Stimulated activated CD4-positive, alpha-beta T cell treated with anti-CD3 and anti-CD28 coated beads, Interleukin-1b, Interleukin-23, amount 100 ng/mL, for 4 hours (primary cell): ENCODE measurements at regions not wholly inside any gene's neighbourhood (a gene's known extent, or its start where the extent isn't known, plus 50 kb on each side); places are given as distances from the start of the nearest gene placed in this dataset.
"Not testable (repeated sequence)": the region's sequence is repeated elsewhere in the genome, so short reads cannot be mapped to it uniquely, and the experiment has no call there.

Experiments
- DNase-seq, 2 donors: peaks; one replicate each; pipeline ENCODE4 v3.0.0-alpha.2; 2020; ENCODE audit warnings: low read depth in 2 of 2

DNA sequence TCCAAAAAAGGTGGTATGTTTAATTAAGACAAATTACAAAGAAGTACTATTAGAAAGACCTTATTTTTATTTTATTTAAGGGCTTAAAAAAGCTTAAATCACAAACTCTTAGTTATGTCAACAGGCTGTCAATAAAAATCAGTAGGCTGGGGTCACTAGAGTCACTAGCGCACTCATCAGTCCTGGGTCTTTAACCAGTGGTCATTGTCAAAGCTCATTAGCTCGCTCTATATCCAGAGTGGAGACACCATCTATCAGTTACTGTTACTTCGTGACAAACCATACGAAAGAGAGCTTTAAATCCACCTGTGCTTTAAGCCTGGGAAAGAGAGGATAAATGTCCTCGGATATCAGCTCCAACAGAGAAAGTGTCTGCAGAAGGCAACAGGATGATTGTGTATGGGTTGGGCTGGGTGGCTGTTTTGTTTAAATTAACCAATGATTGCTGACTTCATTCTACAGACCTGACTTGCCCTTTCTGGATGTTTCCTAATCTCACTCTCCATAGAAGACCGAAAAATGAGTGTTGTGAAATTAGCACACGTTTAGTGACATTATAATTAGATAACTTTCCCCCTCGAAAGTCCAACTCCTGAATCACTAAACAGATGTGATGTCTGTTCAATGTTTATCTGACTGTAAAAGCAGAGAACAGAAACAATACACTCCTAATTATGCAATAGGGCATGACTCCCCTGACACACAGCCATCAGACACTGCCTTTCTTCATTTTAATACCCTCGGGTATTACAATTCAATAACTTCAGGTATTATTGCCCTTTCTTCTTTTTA, 123.6 kb upstream of the TNPO1 start:
- DNase-seq, result no peak

GRCh38 chr5:72692231-72692637, 124.2 kb upstream of the TNPO1 start:
- no peak for DNase-seq

DNA sequence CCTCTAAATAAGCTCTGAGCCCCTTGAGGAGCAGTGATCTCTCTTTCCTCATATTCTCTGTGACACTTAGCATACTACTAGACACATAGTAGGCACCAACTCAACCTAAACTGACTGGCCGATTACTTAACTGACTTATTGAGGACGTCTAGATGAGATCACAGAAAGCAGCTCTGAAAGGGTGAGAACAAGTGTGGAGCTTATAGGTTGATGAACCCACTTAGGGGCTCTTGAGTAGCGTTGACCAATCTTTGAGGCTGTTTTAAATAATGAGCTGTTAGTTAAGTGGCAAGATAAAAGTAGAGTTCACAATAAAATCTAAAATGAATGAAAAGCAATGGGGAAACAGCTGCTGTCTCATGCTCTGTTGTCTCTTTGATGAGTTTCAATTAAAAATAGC, 124.7 kb upstream of the TNPO1 start:
- DNase-seq, result no peak

GRCh38 chr5:72688916-72689315, 127.5 kb upstream of the TNPO1 start:
- DNase-seq, result no peak

- DNase-seq, result no peak
Measured at GRCh38 chr5:72687288-72687687, 129.2 kb upstream of the TNPO1 start.

- no peak for DNase-seq
Measured at GRCh38 chr5:72682561-72682960, 133.9 kb upstream of the TNPO1 start.

- DNase-seq, result no peak
Measured at GRCh38 chr5:72681781-72682180, 134.7 kb upstream of the TNPO1 start.

DNA sequence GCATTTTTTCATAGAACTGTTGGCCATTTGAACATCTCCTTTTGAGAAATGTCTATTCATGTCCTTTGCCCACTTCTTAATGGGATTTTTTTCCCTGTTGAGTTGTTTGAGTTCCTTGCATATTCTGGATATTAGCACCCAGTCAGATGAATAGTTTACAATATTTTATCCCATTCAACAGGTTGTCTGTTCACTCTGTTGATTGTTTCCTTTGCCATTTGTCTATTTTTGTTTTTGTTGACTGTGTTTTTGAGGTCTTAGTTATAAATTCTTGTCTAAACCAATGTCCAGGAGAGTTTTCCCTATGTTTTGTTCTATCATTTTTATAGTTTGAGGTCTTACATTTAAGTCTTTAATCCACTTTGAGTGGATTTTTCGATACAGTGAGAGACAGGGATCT, 139.0 kb upstream of the TNPO1 start:
- no peak for DNase-seq

- DNase-seq, result not testable (repeated sequence)
Measured at GRCh38 chr5:72676831-72677230, 139.6 kb upstream of the TNPO1 start.

- no peak for DNase-seq
Measured at GRCh38 chr5:72673623-72674022, 142.8 kb upstream of the TNPO1 start.

DNA sequence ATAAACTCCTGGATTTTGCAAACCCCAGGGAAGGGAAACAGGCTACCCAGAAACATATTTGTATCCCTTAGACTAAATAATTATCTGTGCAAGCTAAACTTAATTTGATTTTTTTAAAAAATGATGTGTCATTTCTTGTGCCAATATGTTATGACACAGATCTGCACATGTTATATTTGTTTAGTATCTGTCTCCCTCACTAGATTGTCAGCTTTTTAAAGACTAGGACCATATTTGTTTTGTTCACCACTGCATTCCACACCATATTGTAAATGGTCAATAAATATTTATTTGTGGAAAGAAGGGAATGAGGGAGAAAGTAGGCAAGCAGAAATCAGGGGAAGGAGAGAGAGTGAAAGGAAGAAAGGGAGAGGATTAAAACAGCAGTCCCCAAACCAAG, 143.3 kb upstream of the TNPO1 start:
- DNase-seq, result no peak

DNA sequence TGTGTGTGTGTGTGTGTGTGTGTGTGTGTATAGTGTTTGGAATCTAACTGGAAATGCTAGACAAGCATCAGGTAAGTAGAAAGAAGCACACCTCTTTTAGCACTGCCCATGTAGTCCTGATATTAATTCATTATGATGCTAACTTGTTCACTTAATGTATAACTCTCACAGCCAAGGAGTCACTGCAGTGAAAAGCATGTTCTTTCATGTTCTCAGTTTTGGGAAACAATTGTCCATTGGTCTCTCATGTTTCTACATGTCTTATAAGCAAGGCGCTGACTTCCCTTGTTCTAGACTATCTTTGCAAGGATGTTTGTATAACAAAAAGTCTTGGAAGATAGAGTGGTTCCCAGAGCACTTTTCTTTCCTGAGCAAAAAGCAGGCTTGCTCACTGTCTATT, 148.8 kb upstream of the TNPO1 start:
- DNase-seq, result no peak

DNA sequence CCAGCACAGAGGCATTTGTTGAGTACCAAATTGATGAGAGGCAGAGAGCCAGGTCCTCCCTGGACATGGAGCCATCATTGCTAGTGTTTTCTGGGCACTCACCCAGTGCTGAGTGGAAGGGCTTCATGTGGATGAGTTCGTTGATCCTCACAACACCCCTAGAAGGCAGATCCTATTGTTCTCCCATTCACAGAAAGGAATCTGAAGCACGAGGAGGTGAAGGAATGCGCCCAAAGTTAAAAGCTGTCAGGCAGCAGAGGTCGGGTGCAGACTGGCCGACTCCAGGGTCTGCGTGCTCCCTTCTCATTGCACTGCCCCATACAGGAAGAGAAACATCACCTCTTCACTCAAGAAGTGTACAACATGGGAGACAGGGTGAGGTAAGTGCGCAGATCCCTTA, 153.5 kb upstream of the TNPO1 start:
- no peak for DNase-seq

DNA sequence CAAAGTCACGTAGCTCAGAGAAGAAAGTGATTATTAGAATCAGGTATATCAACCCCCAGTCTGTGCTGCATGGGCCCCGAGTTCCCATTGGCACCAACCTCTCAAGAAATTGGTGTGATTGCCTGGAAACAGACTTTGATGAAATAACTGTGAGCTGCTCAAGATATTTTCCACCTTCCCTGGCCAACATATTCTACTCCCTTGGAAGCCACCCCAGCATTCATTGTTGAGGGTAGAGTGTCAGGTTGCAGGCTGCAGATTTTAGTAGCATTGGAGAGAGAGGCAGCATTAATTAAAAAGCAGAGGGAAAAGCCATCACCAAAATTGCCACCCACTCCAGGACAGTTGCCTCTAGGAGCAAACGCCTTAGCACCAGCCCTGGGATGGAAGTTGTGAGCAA, 154.2 kb upstream of the TNPO1 start:
- no peak for DNase-seq

DNA sequence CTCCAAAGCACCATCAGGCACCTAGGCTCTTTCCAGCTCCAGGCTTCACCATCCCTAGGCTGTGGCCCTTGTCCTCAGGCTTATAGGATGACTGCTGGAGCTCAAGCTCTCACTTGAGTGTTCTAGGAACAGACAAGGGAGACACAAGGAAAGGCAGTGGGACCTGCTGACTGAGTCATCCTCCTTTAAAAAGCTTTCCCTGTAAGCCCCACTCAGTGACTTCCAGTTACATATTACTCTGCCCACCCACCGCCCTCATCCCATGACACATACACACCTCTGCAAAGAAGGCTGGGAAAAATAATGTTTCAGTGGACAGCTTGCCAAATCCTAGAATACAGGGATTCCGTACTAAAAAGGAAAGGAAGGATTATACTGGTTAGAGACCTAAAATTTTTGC, 154.2 kb upstream of the ZNF366 start:
- DNase-seq, result no peak

DNA sequence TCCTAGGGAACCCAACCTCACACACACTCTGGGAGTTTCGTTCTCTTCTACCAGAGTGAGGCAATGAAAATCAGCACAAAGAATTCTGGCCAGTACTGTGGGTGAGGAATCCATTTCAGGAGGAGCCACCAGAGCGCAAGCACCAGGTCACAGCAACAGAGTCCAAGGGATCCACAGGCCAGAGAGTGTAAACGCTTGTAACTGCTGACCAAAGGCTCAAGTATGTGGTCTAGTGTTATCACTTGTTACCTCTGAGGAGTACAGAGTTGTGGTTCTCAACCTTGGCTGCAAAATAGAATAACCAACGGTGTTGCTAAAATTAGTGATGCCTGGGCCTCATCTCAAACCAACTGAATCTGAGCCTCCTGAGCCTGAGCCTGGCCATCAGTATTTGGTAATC, 152.5 kb upstream of the ZNF366 start:
- DNase-seq, result no peak

GRCh38 chr5:72658761-72659540, 151.7 kb upstream of the ZNF366 start:
- DNase-seq, result no peak

- DNase-seq, result no peak
Measured at GRCh38 chr5:72658161-72658560, 151.0 kb upstream of the ZNF366 start.

DNA sequence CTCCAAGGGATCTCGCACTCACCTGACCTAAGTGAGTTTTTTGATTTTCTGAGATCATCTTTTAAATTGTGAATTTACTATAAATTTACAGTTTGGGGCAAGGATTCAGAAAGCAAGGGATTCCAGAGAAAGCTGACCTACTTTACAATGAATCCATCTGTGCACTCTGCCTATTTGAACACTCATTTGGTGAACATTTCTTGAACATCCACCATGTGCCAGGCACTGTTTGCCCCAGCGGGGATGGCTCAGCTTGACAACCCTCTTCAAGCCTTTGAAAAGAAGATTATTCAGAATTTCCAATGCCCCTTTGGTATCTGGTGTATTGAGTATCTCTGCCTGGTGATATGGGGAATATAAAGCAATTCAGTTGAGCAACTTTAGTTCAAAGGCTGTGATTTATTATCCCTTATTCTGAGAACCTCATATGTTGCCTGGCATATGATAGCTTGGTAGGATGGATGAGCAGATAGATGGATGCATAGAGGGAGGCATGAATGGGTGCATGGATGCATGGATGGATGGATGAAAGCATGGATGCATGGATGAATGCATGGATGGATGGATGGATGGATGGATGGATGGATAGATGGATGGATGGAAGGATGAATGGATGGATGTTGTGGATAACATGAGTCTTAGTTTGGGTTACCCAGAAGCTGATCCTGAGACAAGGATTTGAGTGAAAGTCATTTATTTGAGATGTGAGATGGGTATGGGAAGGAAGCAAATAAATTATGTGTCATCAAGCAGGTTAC, 149.7 kb upstream of the ZNF366 start:
- no peak for DNase-seq

DNA sequence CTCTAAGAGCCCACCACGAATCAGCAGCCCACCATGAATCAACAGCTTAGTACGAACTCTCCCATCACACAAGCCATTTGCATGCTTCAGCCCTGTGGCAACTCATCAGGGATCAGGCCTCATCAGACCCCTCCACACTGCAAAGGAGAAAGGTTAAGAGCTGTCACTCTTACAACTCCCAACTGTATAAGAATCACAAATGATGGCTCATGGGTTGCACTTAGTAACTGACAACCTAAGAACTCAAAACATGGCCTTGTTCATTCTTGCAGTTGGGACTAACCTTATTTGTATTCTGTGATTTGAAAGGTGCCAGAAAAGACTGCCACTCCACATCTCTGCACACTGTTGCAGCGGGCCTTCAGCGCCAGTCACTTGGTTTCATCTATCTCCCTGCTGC, 149.1 kb upstream of the ZNF366 start:
- no peak for DNase-seq

- DNase-seq, result no peak
Measured at GRCh38 chr5:72654231-72654630, 147.0 kb upstream of the ZNF366 start.

GRCh38 chr5:72653586-72653985, 146.4 kb upstream of the ZNF366 start:
- no peak for DNase-seq

DNA sequence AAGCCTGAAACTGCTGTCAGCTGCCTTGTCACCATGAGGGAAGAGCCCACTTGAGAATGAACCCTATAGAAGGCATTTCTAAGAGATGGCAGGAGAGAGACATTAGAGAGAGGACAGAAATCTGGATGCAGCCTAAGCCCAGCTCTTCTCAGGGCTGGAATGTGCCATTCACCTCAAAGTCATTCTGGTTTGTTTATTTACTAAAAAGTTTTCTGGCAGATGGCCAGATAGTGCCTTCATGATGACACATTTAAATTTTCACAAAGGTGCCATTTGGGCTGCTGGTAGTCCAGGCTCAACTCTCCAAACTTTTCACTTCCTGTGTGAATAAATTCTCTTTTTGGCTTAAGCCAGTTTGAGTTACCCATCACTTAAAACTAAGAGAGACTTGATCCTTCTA, 144.6 kb upstream of the ZNF366 start:
- DNase-seq, result no peak
